Right ventricle myocardium superior (tissue), 1 donor: ENCODE measurements at regions not wholly inside any gene's neighbourhood (a gene's known extent, or its start where the extent isn't known, plus 50 kb on each side); places are given as distances from the start of the nearest gene placed in this dataset.

Source experiments
- ATAC-seq: fragments of 200-7000 bp; cut with Tn5 transposase; one replicate; pipeline ENCODE4 v1.9.1; 2020; ENCODE audit warnings: mild to moderate bottlenecking; ENCODE audit not compliant: poor library complexity
- DNase-seq: peaks from one replicate; pipeline ENCODE4 v3.0.0-alpha.2; 2020
- intact Hi-C: fragments of 100-400 bp; cut with DNase I; formaldehyde crosslinking; loops from one replicate; pipeline ENCODE4 v1.11.2; 2022
- donor health status: DM: no; HTN: yes; CAD: no; lungs with severe emphysema.

GRCh38 chr9:99578666-99579065 is 243.0 kb upstream of the NR4A3 start:
- ATAC-seq: no peak
- intact Hi-C loops: no loop called here
- DNase-seq: no peak

- no peak for DNase-seq
- ATAC-seq: peak; percentile 61
- intact Hi-C loops: no loop called here
These were observed 241.7 kb upstream of the NR4A3 start for GRCh38 chr9:99579964-99580363.

- DNase-seq: no peak
- intact Hi-C loops: no loop called here
- no peak for ATAC-seq
These were observed 238.9 kb upstream of the NR4A3 start for GRCh38 chr9:99582814-99583213.

GRCh38 chr9:99588299-99588698 is 233.4 kb upstream of the NR4A3 start:
- DNase-seq (no peak), ATAC-seq (no peak)
- intact Hi-C loops: no loop called here

GRCh38 chr9:99588747-99589146 is 232.9 kb upstream of the NR4A3 start:
- DNase-seq (no peak), ATAC-seq (no peak)
- intact Hi-C loops: no loop called here

GRCh38 chr9:99590410-99590809 is 231.3 kb upstream of the NR4A3 start:
- DNase-seq (no peak), ATAC-seq (no peak)
- intact Hi-C loops: no loop called here

GRCh38 chr9:99590840-99591239 is 230.8 kb upstream of the NR4A3 start:
- peak; percentile 51 for ATAC-seq
- intact Hi-C loops: no loop called here
- no peak for DNase-seq

- DNase-seq: no peak
- no peak for ATAC-seq
- intact Hi-C loops: no loop called here
These were observed 229.9 kb upstream of the NR4A3 start for GRCh38 chr9:99591770-99592169.

GRCh38 chr9:99592834-99593574 is 228.7 kb upstream of the NR4A3 start:
- intact Hi-C loops: no loop called here
- no peak for ATAC-seq
- no peak for DNase-seq

- no peak for ATAC-seq
- DNase-seq: no peak
- intact Hi-C loops: no loop called here
These were observed 228.1 kb upstream of the NR4A3 start for GRCh38 chr9:99593610-99594009.

GRCh38 chr9:99594056-99594780 is 227.5 kb upstream of the NR4A3 start:
- ATAC-seq: no peak
- intact Hi-C loops: no loop called here
- DNase-seq: no peak

GRCh38 chr9:99595796-99596195 is 225.9 kb upstream of the NR4A3 start:
- ATAC-seq (no peak), DNase-seq (no peak)
- intact Hi-C loops: no loop called here

- ATAC-seq (peak; percentile 27), DNase-seq (no peak)
- intact Hi-C loops: no loop called here
These were observed 220.0 kb upstream of the NR4A3 start for GRCh38 chr9:99601571-99602111.

GRCh38 chr9:99602854-99603253 is 218.8 kb upstream of the NR4A3 start:
- intact Hi-C loops: no loop called here
- DNase-seq (no peak), ATAC-seq (no peak)

GRCh38 chr9:99605016-99605743 is 216.5 kb upstream of the NR4A3 start:
- intact Hi-C loops: no loop called here
- ATAC-seq (no peak), DNase-seq (no peak)

- no peak for DNase-seq
- no peak for ATAC-seq
- intact Hi-C loops: no loop called here
These were observed 215.4 kb upstream of the NR4A3 start for GRCh38 chr9:99606296-99606695.

GRCh38 chr9:99606957-99607356 is 214.7 kb upstream of the NR4A3 start:
- ATAC-seq: no peak
- intact Hi-C loops: no loop called here
- no peak for DNase-seq

- intact Hi-C loops: no loop called here
- no peak for DNase-seq
- no peak for ATAC-seq
These were observed 213.7 kb upstream of the NR4A3 start for GRCh38 chr9:99607842-99608448.

- intact Hi-C loops: no loop called here
- ATAC-seq (no peak), DNase-seq (no peak)
These were observed 207.3 kb upstream of the NR4A3 start for GRCh38 chr9:99614341-99614740.
